HG02870 (cell line): ENCODE measurements at regions not wholly inside any gene's neighbourhood (a gene's known extent, or its start where the extent isn't known, plus 50 kb on each side); places are given as distances from the start of the nearest gene placed in this dataset.

Experiments used
- ATAC-seq: cut with Tn5 transposase; IDR thresholded peaks from one replicate; pipeline ENCODE4 v1.9.1; 2021; ENCODE audit warnings: mild to moderate bottlenecking, moderate library complexity; ENCODE audit not compliant: unreplicated experiment

- no peak for ATAC-seq
These were observed 83.2 kb upstream of the DNAH14 start for GRCh38 chr1:224846119-224846907.

- no peak for ATAC-seq
These were observed 79.0 kb upstream of the DNAH14 start for GRCh38 chr1:224850446-224850845.

GRCh38 chr1:224851210-224851847 lies 78.1 kb upstream of the DNAH14 start:
- ATAC-seq, result peak; percentile 61

GRCh38 chr1:224851848-224852261 lies 77.6 kb upstream of the DNAH14 start:
- ATAC-seq, result peak; percentile 21

GRCh38 chr1:224852901-224853568 lies 76.4 kb upstream of the DNAH14 start:
- no peak for ATAC-seq

- ATAC-seq, result no peak
These were observed 72.5 kb upstream of the DNAH14 start for GRCh38 chr1:224856973-224857372.

GRCh38 chr1:224859651-224860050 lies 69.8 kb upstream of the DNAH14 start:
- ATAC-seq, result no peak

- ATAC-seq, result no peak
These were observed 68.8 kb upstream of the DNAH14 start for GRCh38 chr1:224860488-224861338.

GRCh38 chr1:224861339-224861716 lies 68.1 kb upstream of the DNAH14 start:
- ATAC-seq, result no peak

GRCh38 chr1:224863486-224863885 lies 66.0 kb upstream of the DNAH14 start:
- ATAC-seq, result no peak

- no peak for ATAC-seq
These were observed 65.5 kb upstream of the DNAH14 start for GRCh38 chr1:224864006-224864405.

GRCh38 chr1:224865510-224865909 lies 64.0 kb upstream of the DNAH14 start:
- ATAC-seq, result no peak

GRCh38 chr1:224866940-224867339 lies 62.5 kb upstream of the DNAH14 start:
- ATAC-seq, result no peak

- ATAC-seq, result no peak
These were observed 61.8 kb upstream of the DNAH14 start for GRCh38 chr1:224867715-224868114.

GRCh38 chr1:224872832-224873433 lies 56.5 kb upstream of the DNAH14 start:
- ATAC-seq, result no peak

GRCh38 chr1:224873434-224874369 lies 55.8 kb upstream of the DNAH14 start:
- no peak for ATAC-seq

- ATAC-seq, result no peak
These were observed 54.7 kb upstream of the DNAH14 start for GRCh38 chr1:224874775-224875174.

GRCh38 chr1:224879162-224879803 lies 50.2 kb upstream of the DNAH14 start:
- no peak for ATAC-seq
